Tibial nerve (tissue), 3 donors: ENCODE measurements at regions not wholly inside any gene's neighbourhood (a gene's known extent, or its start where the extent isn't known, plus 50 kb on each side); places are given as distances from the start of the nearest gene placed in this dataset.

Source experiments
- POLR2A ChIP-seq, 2 donors: fragments of 450-650 bp; IDR thresholded peaks; one replicate each; pipeline ENCODE4 v1.6.1; 2017; ENCODE audit warnings: antibody characterized with exemption in 2 of 2, mild to moderate bottlenecking in 2 of 2, moderate library complexity in 2 of 2
- TF ChIP-seq, protein P1 (sequence below), 5 experiments: fragments of 200-600 bp in 3 of 5; fragments of 450-650 bp in 2 of 5; sonication (generic) in 3 of 5; IDR thresholded peaks; one replicate each; pipeline ENCODE4 v1.5.1; 2016 to 2019; ENCODE audit warnings: antibody characterized with exemption in 5 of 5, mild to moderate bottlenecking in 3 of 5, moderate library complexity in 2 of 5

DNA sequence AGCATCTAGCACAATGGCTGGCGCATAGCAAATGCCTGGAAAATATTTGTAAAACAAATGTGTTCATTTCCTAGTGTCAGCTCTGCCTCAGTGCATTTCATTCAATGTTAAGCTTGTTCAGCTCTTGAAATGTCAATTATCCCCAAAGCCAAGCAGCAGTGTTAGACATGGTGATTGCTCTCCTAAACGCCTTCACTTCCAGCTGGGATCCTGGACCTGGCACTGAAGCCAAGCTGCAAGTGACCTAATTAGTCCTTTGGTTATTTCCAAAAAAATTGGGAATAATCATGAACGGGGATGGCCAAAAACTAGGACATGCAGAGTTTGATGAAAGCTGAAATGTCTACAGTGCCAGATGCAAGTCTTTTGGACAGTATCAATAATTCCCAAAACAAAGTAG lies 54.9 kb upstream of the MDGA2 start:
- TF ChIP-seq, protein P1, sequence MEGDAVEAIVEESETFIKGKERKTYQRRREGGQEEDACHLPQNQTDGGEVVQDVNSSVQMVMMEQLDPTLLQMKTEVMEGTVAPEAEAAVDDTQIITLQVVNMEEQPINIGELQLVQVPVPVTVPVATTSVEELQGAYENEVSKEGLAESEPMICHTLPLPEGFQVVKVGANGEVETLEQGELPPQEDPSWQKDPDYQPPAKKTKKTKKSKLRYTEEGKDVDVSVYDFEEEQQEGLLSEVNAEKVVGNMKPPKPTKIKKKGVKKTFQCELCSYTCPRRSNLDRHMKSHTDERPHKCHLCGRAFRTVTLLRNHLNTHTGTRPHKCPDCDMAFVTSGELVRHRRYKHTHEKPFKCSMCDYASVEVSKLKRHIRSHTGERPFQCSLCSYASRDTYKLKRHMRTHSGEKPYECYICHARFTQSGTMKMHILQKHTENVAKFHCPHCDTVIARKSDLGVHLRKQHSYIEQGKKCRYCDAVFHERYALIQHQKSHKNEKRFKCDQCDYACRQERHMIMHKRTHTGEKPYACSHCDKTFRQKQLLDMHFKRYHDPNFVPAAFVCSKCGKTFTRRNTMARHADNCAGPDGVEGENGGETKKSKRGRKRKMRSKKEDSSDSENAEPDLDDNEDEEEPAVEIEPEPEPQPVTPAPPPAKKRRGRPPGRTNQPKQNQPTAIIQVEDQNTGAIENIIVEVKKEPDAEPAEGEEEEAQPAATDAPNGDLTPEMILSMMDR (IDR thresholded peaks at IDR 0.05): no peak
- no peak for TF ChIP-seq POLR2A (IDR thresholded peaks at IDR 0.05)
